ENCODE measurements at regions not wholly inside any gene's neighbourhood (a gene's known extent, or its start where the extent isn't known, plus 50 kb on each side); places are given as distances from the start of the nearest gene placed in this dataset.
"Not testable (repeated sequence)": the region's sequence is repeated elsewhere in the genome, so short reads cannot be mapped to it uniquely, and the experiment has no call there.

GRCh38 chr21:39022035-39022434 is 161.2 kb downstream of the PSMG1 start:
- DNase-seq = no peak

GRCh38 chr21:39021478-39021832 is 161.8 kb downstream of the PSMG1 start:
- no peak for DNase-seq

GRCh38 chr21:39020751-39021477 is 162.3 kb downstream of the PSMG1 start:
- DNase-seq = peak; percentile 52 to 58

- no peak for DNase-seq
Observed at GRCh38 chr21:39018730-39019129, 164.5 kb downstream of the PSMG1 start.

- peak; percentile 78 for DNase-seq
Observed at GRCh38 chr21:39016740-39017315, 166.4 kb downstream of the PSMG1 start.

GRCh38 chr21:39014747-39015146 is 168.5 kb downstream of the PSMG1 start:
- peak; percentile 93 to 94 for DNase-seq

GRCh38 chr21:39012326-39013230 is 170.7 kb downstream of the PSMG1 start:
- DNase-seq = no peak

GRCh38 chr21:39011911-39012310 is 171.3 kb downstream of the PSMG1 start:
- no peak for DNase-seq

GRCh38 chr21:39010629-39011404 is 172.4 kb downstream of the PSMG1 start:
- DNase-seq = peak; percentile 32 to 51

GRCh38 chr21:39009587-39010225 is 173.5 kb downstream of the PSMG1 start:
- DNase-seq = no peak

GRCh38 chr21:39007985-39008384 is 175.3 kb downstream of the PSMG1 start:
- no peak for DNase-seq

GRCh38 chr21:39007532-39007931 is 175.7 kb downstream of the PSMG1 start:
- no peak for DNase-seq

- peak; percentile 41 to 47 for DNase-seq
Observed at GRCh38 chr21:39006571-39007311, 176.5 kb downstream of the PSMG1 start.

GRCh38 chr21:39005502-39005787 is 177.8 kb downstream of the PSMG1 start:
- DNase-seq = no peak

- DNase-seq = peak; percentile 43 to 47
Observed at GRCh38 chr21:39004634-39005501, 178.4 kb downstream of the PSMG1 start.

GRCh38 chr21:39003982-39004633 is 179.1 kb downstream of the PSMG1 start:
- DNase-seq = peak; percentile 88 to 93

- DNase-seq = peak in 1 of 2 donors; percentile 36
Observed at GRCh38 chr21:39001341-39001740, 181.9 kb downstream of the PSMG1 start.

- DNase-seq = peak; percentile 76 to 98
Observed at GRCh38 chr21:39000496-39000895, 182.8 kb downstream of the PSMG1 start.

GRCh38 chr21:38999161-38999560 is 184.1 kb downstream of the PSMG1 start:
- DNase-seq = peak; percentile 37 to 56

- not testable (repeated sequence) for DNase-seq
Observed at GRCh38 chr21:38998281-38998680, 185.0 kb downstream of the PSMG1 start.

Measured in inflammatory macrophage treated with lipopolysaccharide for 1 hour (primary cell).